Tibial nerve (tissue), 3 donors: ENCODE measurements at regions not wholly inside any gene's neighbourhood (a gene's known extent, or its start where the extent isn't known, plus 50 kb on each side); places are given as distances from the start of the nearest gene placed in this dataset.

Source experiments
- POLR2A ChIP-seq, 2 donors: fragments of 450-650 bp; IDR thresholded peaks; one replicate each; pipeline ENCODE4 v1.6.1; 2017; ENCODE audit warnings: antibody characterized with exemption in 2 of 2, mild to moderate bottlenecking in 2 of 2, moderate library complexity in 2 of 2
- TF ChIP-seq, protein P1 (sequence below), 5 experiments: fragments of 200-600 bp in 3 of 5; fragments of 450-650 bp in 2 of 5; sonication (generic) in 3 of 5; IDR thresholded peaks; one replicate each; pipeline ENCODE4 v1.5.1; 2016 to 2019; ENCODE audit warnings: antibody characterized with exemption in 5 of 5, mild to moderate bottlenecking in 3 of 5, moderate library complexity in 2 of 5

DNA sequence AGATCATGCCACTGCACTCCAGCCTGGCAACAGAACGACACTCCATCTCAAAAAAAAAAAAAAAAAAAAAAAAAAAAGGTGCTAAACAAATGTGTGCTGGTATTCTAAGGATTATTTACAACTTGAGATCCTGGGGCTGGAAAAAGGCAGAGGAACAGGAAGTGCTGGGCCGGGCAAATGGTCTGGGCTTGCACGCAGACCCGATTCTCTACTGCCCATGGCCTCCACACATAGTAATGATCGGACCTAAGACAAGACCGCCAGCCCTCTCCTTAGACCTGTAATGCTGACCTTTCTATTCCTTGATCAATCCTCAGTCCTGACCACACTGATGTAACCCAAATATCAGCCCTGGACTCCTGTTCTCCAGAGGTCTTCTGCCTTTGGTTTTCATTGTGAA lies 67.8 kb downstream of the EFNB1 start:
- TF ChIP-seq, protein P1, sequence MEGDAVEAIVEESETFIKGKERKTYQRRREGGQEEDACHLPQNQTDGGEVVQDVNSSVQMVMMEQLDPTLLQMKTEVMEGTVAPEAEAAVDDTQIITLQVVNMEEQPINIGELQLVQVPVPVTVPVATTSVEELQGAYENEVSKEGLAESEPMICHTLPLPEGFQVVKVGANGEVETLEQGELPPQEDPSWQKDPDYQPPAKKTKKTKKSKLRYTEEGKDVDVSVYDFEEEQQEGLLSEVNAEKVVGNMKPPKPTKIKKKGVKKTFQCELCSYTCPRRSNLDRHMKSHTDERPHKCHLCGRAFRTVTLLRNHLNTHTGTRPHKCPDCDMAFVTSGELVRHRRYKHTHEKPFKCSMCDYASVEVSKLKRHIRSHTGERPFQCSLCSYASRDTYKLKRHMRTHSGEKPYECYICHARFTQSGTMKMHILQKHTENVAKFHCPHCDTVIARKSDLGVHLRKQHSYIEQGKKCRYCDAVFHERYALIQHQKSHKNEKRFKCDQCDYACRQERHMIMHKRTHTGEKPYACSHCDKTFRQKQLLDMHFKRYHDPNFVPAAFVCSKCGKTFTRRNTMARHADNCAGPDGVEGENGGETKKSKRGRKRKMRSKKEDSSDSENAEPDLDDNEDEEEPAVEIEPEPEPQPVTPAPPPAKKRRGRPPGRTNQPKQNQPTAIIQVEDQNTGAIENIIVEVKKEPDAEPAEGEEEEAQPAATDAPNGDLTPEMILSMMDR (IDR thresholded peaks at IDR 0.05), result no peak
- TF ChIP-seq POLR2A (IDR thresholded peaks at IDR 0.05), result no peak
